BLaER1 treated with 17β-estradiol and CSF1 and Interleukin-3, amounts not matched to agents 10 nM and 100 nM (cell line): ENCODE measurements at regions not wholly inside any gene's neighbourhood (a gene's known extent, or its start where the extent isn't known, plus 50 kb on each side); places are given as distances from the start of the nearest gene placed in this dataset.
"Not testable (repeated sequence)": the region's sequence is repeated elsewhere in the genome, so short reads cannot be mapped to it uniquely, and the experiment has no call there.

Experiments
- H3K27ac ChIP-seq, 11 experiments: shearing (Covaris generic); formaldehyde crosslinking; 2 replicates each; pipeline ENCODE4 v1.8.1; 2022
- H3K27me3 ChIP-seq, 11 experiments: shearing (Covaris generic); formaldehyde crosslinking; 2 replicates each; pipeline ENCODE4 v1.8.1; 2022
- H3K36me3 ChIP-seq, 11 experiments: shearing (Covaris generic); formaldehyde crosslinking; 2 replicates each; pipeline ENCODE4 v1.8.1; 2022
- H3K4me1 ChIP-seq, 10 experiments: shearing (Covaris generic); formaldehyde crosslinking; 2 replicates each; pipeline ENCODE4 v1.8.1; 2022
- H3K4me2 ChIP-seq, 11 experiments: shearing (Covaris generic); formaldehyde crosslinking; 2 replicates each; pipeline ENCODE4 v1.8.1; 2022
- H3K4me3 ChIP-seq, 10 experiments: shearing (Covaris generic); formaldehyde crosslinking; 2 replicates each; pipeline ENCODE4 v1.8.1; 2022
- H3K9ac ChIP-seq, 11 experiments: shearing (Covaris generic); formaldehyde crosslinking; 2 replicates each; pipeline ENCODE4 v1.8.1; 2022
- H3K9me3 ChIP-seq, 11 experiments: shearing (Covaris generic); formaldehyde crosslinking; replicated peaks in 1 of 11; 2 replicates each; pipeline ENCODE4 v1.8.1; 2022
- H4K20me1 ChIP-seq, 11 experiments: shearing (Covaris generic); formaldehyde crosslinking; 2 replicates each; pipeline ENCODE4 v1.8.1; 2022
- Cebpa-rat ChIP-seq, 11 experiments: shearing (Covaris generic); IDR thresholded peaks; 2 replicates each; pipeline ENCODE4 v1.8.1; 2022

GRCh38 chrX:39779952-39780783, 317.6 kb downstream of the BCOR start:
- Histone ChIP-seq H3K27me3 (no peaks in the 10 kb centered on the region), H3K4me3 (0 out of 20 replicates have a peak overlapping the region, but pooled peaks of 1 of the 10 experiments have one; percentile 26), H3K4me2 (peak overlapping the region in 3 of 11 experiments; percentile 3 to 8 (median 4); a peak in 3 of 22 replicates), H3K9me3 (peaks cover 10 to 24% (median 17%) of the 10 kb centered on the region in 11 experiments), H3K36me3 (no peaks in the 10 kb centered on the region), H3K9ac (no peak overlapping the region), H3K27ac (peak overlapping the region in 4 of 11 experiments; percentile 5 to 42 (median 31); a peak in 5 of 22 replicates), H4K20me1 (no peaks in the 10 kb centered on the region), H3K4me1 (peaks cover 25 to 47% (median 33%) of the 10 kb centered on the region in 10 experiments)
- TF ChIP-seq Cebpa-rat (IDR thresholded peaks at IDR 0.05) = no peak

GRCh38 chrX:39782276-39782675, 315.5 kb downstream of the BCOR start:
- no peaks in the 10 kb centered on the region for H4K20me1 ChIP-seq
- H3K4me3 ChIP-seq = no peak overlapping the region
- H3K36me3 ChIP-seq = no peaks in the 10 kb centered on the region
- TF ChIP-seq Cebpa-rat (IDR thresholded peaks at IDR 0.05) = no peak
- H3K4me1 ChIP-seq = peaks cover 12 to 29% (median 16%) of the 10 kb centered on the region in 10 experiments
- no peak overlapping the region for H3K4me2 ChIP-seq
- H3K9me3 ChIP-seq = peaks cover 10 to 28% (median 17%) of the 10 kb centered on the region in 11 experiments
- H3K9ac ChIP-seq = no peak overlapping the region
- no peaks in the 10 kb centered on the region for H3K27me3 ChIP-seq
- no peak overlapping the region for H3K27ac ChIP-seq

GRCh38 chrX:39787999-39788398, 309.8 kb downstream of the BCOR start:
- no peaks in the 10 kb centered on the region for H3K4me1 ChIP-seq
- peaks cover 0 to 12% (median 4%) of the 10 kb centered on the region in 11 experiments; a peak in 8 of 22 replicates for H3K9me3 ChIP-seq
- no peaks in the 10 kb centered on the region for H3K36me3 ChIP-seq
- H3K9ac ChIP-seq = no peak overlapping the region
- H3K27ac ChIP-seq = no peak overlapping the region
- H3K4me3 ChIP-seq = no peak overlapping the region
- no peaks in the 10 kb centered on the region for H3K27me3 ChIP-seq
- H4K20me1 ChIP-seq = no peaks in the 10 kb centered on the region
- no peak for TF ChIP-seq Cebpa-rat (IDR thresholded peaks at IDR 0.05)
- no peak overlapping the region for H3K4me2 ChIP-seq

- Histone ChIP-seq H3K9ac (no peak overlapping the region), H3K9me3 (peaks cover 0 to 12% (median 4%) of the 10 kb centered on the region in 11 experiments; a peak in 8 of 22 replicates), H3K36me3 (no peaks in the 10 kb centered on the region), H3K4me3 (no peak overlapping the region), H3K4me2 (no peak overlapping the region), H4K20me1 (no peaks in the 10 kb centered on the region), H3K27me3 (no peaks in the 10 kb centered on the region), H3K4me1 (no peaks in the 10 kb centered on the region), H3K27ac (no peak overlapping the region)
- no peak for TF ChIP-seq Cebpa-rat (IDR thresholded peaks at IDR 0.05)
These were observed 309.2 kb downstream of the BCOR start for GRCh38 chrX:39788521-39788920.

DNA sequence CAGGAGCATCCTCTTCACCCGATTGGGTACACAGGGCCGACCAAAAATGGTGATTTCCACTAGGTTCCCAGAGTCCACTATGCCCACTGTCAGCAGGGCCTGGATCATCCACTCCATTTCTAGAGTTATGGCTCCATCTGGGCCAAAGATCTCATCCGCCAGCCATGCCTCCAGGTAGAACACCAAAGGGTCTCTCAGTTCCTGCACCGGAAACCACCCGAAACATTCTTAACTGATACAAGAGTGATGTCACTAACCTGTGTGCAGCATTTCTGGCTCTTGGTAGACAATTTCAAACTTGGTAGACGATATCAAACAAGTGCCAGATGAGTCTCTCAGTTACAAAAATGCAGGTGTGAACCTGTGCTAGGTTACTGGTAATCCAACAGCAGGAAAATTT, 306.1 kb downstream of the BCOR start:
- Histone ChIP-seq H3K27ac (no peak overlapping the region), H3K4me2 (no peak overlapping the region), H4K20me1 (no peaks in the 10 kb centered on the region), H3K9me3 (peaks cover 0 to 12% (median 4%) of the 10 kb centered on the region in 11 experiments; a peak in 8 of 22 replicates), H3K4me1 (peaks cover 0 to 18% (median 12%) of the 10 kb centered on the region in 10 experiments; a peak in 13 of 20 replicates), H3K9ac (no peak overlapping the region), H3K27me3 (no peaks in the 10 kb centered on the region), H3K4me3 (no peak overlapping the region), H3K36me3 (no peaks in the 10 kb centered on the region)
- TF ChIP-seq Cebpa-rat (IDR thresholded peaks at IDR 0.05) = no peak

DNA sequence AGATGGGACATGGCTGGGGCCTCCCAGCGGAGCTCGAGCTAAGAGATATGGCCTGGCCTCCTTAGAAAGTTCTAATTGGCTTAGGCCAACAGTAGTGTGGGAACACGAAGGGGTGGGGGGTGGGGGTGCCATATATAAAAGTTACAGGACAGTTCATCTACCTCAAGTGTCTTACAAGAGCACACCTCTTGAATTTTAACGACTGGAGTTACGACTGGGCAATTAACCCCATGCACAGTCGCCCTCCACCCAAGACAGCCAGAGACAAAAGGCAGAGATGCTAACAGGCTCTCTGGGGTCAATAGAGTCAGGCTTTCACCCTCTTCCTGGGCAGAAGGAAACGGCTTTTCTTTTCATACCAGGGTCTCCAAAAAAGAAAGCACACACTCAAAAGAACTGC, 302.2 kb downstream of the BCOR start:
- no peaks in the 10 kb centered on the region for H3K36me3 ChIP-seq
- TF ChIP-seq Cebpa-rat (IDR thresholded peaks at IDR 0.05) = no peak
- H3K9me3 ChIP-seq = no peaks in the 10 kb centered on the region
- no peaks in the 10 kb centered on the region for H3K27me3 ChIP-seq
- no peak overlapping the region for H3K9ac ChIP-seq
- H3K4me2 ChIP-seq = peak overlapping the region in 7 of 11 experiments; percentile 2 to 59 (median 48); a peak in 13 of 22 replicates
- no peak overlapping the region for H3K4me3 ChIP-seq
- H3K4me1 ChIP-seq = peaks cover 0 to 18% (median 12%) of the 10 kb centered on the region in 10 experiments; a peak in 13 of 20 replicates
- H4K20me1 ChIP-seq = no peaks in the 10 kb centered on the region
- no peak overlapping the region for H3K27ac ChIP-seq

GRCh38 chrX:39796856-39797255, 300.9 kb downstream of the BCOR start:
- Histone ChIP-seq H3K36me3 (no peaks in the 10 kb centered on the region), H3K9ac (no peak overlapping the region), H3K4me1 (peaks cover 0 to 18% (median 12%) of the 10 kb centered on the region in 10 experiments; a peak in 13 of 20 replicates), H3K4me3 (no peak overlapping the region), H3K9me3 (no peaks in the 10 kb centered on the region), H4K20me1 (no peaks in the 10 kb centered on the region), H3K4me2 (no peak overlapping the region), H3K27me3 (no peaks in the 10 kb centered on the region; a peak in 1 of 22 replicates), H3K27ac (no peak overlapping the region)
- TF ChIP-seq Cebpa-rat (IDR thresholded peaks at IDR 0.05) = no peak

- not testable (repeated sequence) for H3K9me3 ChIP-seq
These were observed 299.3 kb downstream of the BCOR start for GRCh38 chrX:39798488-39798887.

GRCh38 chrX:39802354-39802753, 295.4 kb downstream of the BCOR start:
- H3K27me3 ChIP-seq = peaks cover 0 to 6% (median 0%) of the 10 kb centered on the region in 11 experiments; a peak in 4 of 22 replicates
- TF ChIP-seq Cebpa-rat (IDR thresholded peaks at IDR 0.05) = no peak
- no peaks in the 10 kb centered on the region for H3K36me3 ChIP-seq
- no peak overlapping the region for H3K4me2 ChIP-seq
- H4K20me1 ChIP-seq = no peaks in the 10 kb centered on the region
- no peak overlapping the region for H3K27ac ChIP-seq
- no peaks in the 10 kb centered on the region for H3K4me1 ChIP-seq
- 0 out of 22 replicates have a peak, but pooled peaks cover 0 to 5% (median 0%) of the 10 kb centered on the region in 11 experiments for H3K9me3 ChIP-seq
- H3K9ac ChIP-seq = no peak overlapping the region
- H3K4me3 ChIP-seq = no peak overlapping the region

More at GRCh38 chrX:39798488-39798887, 299.3 kb downstream of the BCOR start:
- H3K27ac ChIP-seq, H3K27me3 ChIP-seq, H3K9ac ChIP-seq, H3K36me3 ChIP-seq, H4K20me1 ChIP-seq, H3K4me3 ChIP-seq, H3K4me2 ChIP-seq: not testable (repeated sequence)
- H3K4me1 ChIP-seq = peaks cover 0 to 18% (median 12%) of the 10 kb centered on the region in 10 experiments; a peak in 13 of 20 replicates
